ENCODE measurements at regions not wholly inside any gene's neighbourhood (a gene's known extent, or its start where the extent isn't known, plus 50 kb on each side); places are given as distances from the start of the nearest gene placed in this dataset.

DNA sequence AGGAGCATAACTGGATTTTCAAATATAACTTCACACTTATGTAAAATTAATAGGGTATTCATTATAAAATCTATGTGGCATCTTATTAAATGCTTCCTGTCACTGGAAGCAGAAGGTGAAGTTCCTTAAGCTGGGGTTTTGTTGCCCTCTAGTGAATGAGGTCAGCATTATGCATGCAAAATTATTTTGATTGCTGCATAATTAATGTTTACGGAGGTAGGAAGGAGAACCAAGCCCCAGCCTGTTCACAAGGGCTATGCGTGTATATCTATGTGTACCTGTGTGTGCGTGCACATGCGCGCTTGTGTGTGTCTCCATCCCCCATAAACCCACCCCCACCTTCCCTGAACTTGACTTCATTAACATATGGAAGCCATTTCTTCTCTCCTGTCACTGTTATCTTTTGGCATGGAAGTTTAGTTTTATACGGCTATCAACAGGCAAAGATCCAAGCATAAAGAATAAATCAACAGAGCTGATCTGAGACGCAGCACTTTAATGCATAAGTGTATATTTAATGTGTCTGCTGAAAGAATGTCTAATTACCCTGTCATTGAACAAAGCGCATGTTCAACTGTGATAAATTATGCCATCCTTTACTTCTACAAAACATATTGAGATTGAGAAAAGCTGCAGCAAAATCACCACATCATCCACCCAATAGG is 90.2 kb upstream of the CDH4 start:
- TF ChIP-seq, protein P1, sequence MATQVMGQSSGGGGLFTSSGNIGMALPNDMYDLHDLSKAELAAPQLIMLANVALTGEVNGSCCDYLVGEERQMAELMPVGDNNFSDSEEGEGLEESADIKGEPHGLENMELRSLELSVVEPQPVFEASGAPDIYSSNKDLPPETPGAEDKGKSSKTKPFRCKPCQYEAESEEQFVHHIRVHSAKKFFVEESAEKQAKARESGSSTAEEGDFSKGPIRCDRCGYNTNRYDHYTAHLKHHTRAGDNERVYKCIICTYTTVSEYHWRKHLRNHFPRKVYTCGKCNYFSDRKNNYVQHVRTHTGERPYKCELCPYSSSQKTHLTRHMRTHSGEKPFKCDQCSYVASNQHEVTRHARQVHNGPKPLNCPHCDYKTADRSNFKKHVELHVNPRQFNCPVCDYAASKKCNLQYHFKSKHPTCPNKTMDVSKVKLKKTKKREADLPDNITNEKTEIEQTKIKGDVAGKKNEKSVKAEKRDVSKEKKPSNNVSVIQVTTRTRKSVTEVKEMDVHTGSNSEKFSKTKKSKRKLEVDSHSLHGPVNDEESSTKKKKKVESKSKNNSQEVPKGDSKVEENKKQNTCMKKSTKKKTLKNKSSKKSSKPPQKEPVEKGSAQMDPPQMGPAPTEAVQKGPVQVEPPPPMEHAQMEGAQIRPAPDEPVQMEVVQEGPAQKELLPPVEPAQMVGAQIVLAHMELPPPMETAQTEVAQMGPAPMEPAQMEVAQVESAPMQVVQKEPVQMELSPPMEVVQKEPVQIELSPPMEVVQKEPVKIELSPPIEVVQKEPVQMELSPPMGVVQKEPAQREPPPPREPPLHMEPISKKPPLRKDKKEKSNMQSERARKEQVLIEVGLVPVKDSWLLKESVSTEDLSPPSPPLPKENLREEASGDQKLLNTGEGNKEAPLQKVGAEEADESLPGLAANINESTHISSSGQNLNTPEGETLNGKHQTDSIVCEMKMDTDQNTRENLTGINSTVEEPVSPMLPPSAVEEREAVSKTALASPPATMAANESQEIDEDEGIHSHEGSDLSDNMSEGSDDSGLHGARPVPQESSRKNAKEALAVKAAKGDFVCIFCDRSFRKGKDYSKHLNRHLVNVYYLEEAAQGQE (IDR thresholded peaks at IDR 0.05; ENCODE audit: low read depth, low read length), result no peak
- no peak for TF ChIP-seq JUND (IDR thresholded peaks at IDR 0.05)
- TF ChIP-seq, protein P2, sequence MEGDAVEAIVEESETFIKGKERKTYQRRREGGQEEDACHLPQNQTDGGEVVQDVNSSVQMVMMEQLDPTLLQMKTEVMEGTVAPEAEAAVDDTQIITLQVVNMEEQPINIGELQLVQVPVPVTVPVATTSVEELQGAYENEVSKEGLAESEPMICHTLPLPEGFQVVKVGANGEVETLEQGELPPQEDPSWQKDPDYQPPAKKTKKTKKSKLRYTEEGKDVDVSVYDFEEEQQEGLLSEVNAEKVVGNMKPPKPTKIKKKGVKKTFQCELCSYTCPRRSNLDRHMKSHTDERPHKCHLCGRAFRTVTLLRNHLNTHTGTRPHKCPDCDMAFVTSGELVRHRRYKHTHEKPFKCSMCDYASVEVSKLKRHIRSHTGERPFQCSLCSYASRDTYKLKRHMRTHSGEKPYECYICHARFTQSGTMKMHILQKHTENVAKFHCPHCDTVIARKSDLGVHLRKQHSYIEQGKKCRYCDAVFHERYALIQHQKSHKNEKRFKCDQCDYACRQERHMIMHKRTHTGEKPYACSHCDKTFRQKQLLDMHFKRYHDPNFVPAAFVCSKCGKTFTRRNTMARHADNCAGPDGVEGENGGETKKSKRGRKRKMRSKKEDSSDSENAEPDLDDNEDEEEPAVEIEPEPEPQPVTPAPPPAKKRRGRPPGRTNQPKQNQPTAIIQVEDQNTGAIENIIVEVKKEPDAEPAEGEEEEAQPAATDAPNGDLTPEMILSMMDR (IDR thresholded peaks at IDR 0.05), result no peak

All from SK-N-SH (cell line).